ENCODE measurements at regions not wholly inside any gene's neighbourhood (a gene's known extent, or its start where the extent isn't known, plus 50 kb on each side); places are given as distances from the start of the nearest gene placed in this dataset.

- no peak for TF ChIP-seq EZH2phosphoT487 (IDR thresholded peaks at IDR 0.05; ENCODE audit: low read depth)
- no peak for TF ChIP-seq CTCF (IDR thresholded peaks at IDR 0.05; ENCODE audit: low read depth, low read length)
These were observed 420.0 kb downstream of the GABRB3 start for GRCh38 chr15:26352909-26353308.

Measured in OCI-LY3 (cell line).